TTC549 (cell line): ENCODE measurements at regions not wholly inside any gene's neighbourhood (a gene's known extent, or its start where the extent isn't known, plus 50 kb on each side); places are given as distances from the start of the nearest gene placed in this dataset.
"Not testable (repeated sequence)": the region's sequence is repeated elsewhere in the genome, so short reads cannot be mapped to it uniquely, and the experiment has no call there.

Experiments used
- FAIRE-seq: peaks from 2 replicates; lab custom pipeline; 2012; peaks lifted over from hg19 to GRCh38; lab: Jason Lieb, UNC

DNA sequence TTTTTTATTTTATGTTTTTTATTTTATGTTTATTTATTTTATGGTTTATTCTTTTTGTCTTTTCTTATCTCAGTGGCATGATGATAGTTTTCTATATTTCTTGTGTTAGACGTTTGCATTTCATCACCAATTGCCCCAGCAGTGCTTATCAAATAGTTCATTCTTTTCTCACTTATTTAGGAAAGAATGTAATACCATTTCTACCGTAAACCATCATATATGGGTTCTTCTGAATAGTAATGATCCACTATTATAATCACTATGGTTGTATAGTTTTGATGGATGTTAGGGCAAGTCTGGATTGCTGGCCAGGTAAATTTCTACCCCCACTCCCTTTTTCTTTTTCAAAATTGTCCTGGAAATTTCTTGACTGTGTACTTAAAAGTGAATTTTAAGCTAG is 134.6 kb upstream of the FBXO33 start:
- FAIRE-seq: peak; percentile 53

DNA sequence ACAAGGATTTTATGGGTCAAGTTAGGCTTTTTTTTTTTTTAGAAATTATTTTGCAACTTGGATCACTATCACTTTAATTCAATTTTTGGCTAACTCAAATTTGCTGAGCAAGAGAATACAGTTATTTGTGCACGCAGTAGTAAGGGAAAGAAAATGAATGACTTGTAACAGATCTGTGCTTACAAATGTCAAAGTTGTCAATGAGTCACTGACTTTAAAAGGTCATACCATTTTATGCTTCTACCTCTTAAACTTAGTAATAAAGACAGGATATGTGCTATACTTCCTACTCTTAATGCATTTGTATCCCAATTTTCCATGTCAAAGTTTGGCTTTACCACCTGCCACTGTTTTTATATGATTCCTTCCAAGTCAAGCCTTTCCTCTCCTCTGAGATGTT is 131.1 kb upstream of the FBXO33 start:
- FAIRE-seq: no peak

DNA sequence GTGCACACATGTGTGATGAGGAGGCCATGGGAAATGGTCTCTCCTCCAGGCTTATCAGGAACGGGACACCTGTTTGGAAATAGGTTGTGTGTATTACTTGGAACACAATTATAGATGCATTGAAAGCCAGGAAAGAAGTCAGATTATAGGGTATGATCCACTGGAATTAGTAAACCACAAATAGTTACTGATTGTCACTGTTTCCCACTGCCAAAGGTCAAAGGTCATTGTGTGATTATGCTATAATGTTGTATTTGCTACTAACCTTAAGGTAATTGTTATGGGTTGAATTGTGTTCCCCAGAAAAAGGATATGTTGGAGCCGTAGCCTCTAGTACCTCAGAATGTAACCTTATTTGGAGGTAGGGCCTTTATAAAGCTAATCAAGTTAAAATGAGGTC is 129.9 kb upstream of the FBXO33 start:
- no peak for FAIRE-seq

GRCh38 chr14:39558525-39558924 is 126.3 kb upstream of the FBXO33 start:
- FAIRE-seq: no peak

DNA sequence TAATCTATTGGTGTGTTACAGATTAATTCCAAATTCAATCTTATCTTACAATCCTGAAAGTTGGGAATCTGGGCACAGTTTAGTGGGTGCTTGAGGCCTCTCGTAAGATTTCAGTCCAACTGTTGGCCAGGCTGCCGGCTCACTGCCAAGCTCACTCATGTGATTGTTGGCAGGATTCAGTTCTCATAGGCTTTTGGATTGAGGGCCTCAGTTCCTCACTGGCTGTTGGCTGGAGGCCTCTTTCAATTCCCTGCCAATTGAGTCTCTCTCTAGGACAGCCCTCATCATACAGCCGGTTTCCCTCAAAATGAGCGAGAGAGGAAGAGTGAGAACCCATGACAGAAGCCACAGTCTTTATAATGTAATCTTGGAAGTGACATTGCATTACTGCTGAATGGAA is 123.5 kb upstream of the FBXO33 start:
- no peak for FAIRE-seq

GRCh38 chr14:39554576-39554975 is 122.3 kb upstream of the FBXO33 start:
- no peak for FAIRE-seq

DNA sequence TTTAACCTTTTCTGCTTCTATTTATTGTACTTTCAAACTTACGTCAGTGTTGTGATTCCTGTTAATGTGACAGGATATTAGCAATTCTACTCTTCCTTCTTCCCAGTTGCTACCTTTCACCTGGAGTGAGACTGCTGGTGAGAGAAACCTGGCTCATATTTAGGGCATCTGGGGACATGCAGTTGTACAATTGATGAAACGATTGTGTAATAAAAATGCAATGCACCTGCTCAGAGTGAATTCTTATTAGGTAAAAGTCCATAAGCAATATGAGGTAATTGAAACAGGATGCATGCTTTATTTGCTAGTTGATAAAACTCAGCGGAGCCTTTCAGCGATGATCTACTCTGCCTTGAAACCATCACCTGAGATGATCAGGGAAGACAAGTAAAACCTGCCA is 116.1 kb upstream of the FBXO33 start:
- no peak for FAIRE-seq

- no peak for FAIRE-seq
Observed at GRCh38 chr14:39547845-39548244, 115.6 kb upstream of the FBXO33 start.

DNA sequence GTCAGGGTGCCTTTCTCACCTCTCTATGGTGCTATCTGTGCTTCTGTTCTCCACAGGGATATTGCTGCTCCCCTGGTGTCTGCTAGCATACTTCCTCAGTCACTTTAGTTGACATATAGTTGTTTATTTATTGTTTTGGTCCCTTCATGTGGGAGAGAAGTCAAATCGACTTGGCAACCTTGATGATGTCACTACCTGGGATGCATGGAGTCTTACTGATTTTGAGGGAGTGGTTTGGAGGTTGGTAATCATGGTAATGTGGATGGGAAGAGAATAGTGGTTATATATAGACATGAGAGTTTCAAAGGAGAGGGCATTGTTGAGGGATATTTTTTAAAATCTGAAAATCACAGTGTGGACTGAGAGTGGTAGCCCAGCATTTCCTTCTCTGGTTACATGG is 73.6 kb upstream of the FBXO33 start:
- FAIRE-seq: no peak

- FAIRE-seq: no peak
Observed at GRCh38 chr14:39500253-39500652, 68.0 kb upstream of the FBXO33 start.

GRCh38 chr14:39499514-39499913 is 67.3 kb upstream of the FBXO33 start:
- no peak for FAIRE-seq

DNA sequence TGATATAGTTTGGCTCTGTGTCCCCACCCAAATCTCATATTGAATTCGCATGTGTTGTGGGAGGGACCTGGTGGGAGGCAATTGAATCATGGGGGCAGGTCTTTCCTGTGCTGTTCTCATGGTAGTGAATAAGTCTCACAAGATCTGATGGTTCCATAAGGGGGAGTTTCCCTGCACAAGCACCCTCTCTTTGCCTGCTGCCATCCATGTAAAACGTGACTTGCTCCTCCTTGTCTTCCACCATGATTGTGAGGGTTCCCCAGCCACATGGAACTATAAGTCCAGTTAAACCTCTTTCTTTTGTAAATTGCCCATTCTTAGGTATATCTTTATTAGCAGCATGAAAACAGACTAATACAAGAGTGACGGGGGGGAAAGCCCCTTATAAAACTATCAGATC is 65.4 kb upstream of the FBXO33 start:
- FAIRE-seq: not testable (repeated sequence)

DNA sequence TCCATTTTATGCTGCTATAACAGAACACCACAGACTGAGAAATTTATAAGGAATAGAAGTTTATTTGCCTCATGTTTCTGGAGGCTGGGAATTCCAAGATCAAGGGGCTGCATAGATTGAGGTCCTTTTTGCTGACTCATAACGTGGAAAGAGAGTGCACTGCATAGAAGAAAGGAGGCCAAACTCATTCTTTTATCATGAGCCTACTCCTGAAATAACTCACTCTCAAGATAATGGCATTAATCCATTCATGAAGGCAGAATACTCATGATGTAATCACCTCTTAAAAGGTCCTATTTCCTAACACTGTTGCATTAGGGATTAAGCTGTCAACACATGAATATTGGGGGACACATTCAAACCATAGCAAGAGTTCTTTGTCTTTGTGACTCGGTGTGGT is 60.0 kb upstream of the FBXO33 start:
- no peak for FAIRE-seq

DNA sequence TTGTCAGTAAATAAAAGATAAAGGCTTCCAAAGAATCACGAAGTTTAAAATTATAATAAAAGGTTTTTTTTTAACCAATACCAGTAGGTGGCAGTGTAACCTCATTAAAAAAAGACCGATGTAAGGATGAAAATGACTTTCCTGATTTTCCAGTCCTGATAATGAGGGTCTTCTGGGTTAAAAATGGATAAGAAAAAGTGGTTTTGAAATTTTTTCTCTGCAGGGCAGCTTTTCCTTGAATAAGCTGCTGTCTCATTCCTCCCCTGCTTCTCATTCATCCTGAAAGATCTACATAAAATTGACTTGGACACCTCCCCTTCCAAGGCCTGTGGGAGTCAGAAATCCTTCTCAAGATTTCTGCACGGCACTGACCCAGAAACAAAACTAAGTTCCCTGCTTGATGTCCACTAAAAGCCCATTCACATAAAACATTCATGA is 58.9 kb upstream of the FBXO33 start:
- peak; percentile 94 for FAIRE-seq

- no peak for FAIRE-seq
Observed at GRCh38 chr14:39488600-39488999, 56.4 kb upstream of the FBXO33 start.

GRCh38 chr14:39483682-39484081 is 51.4 kb upstream of the FBXO33 start:
- FAIRE-seq: no peak
